Right cardiac atrium (tissue), 5 donors: ENCODE measurements at regions not wholly inside any gene's neighbourhood (a gene's known extent, or its start where the extent isn't known, plus 50 kb on each side); places are given as distances from the start of the nearest gene placed in this dataset.

Experiments used
- ATAC-seq, 2 donors: fragments of 200-7000 bp; cut with Tn5 transposase; one replicate each; pipeline versions ENCODE4 v1.8.0 to v1.9.1; 2020; ENCODE audit warnings: moderate library complexity in 2 of 2, mild to moderate bottlenecking in 1 of 2
- DNase-seq, 3 donors: peaks; one replicate each; pipeline ENCODE4 v3.0.0-alpha.2; 2020
- H3K27ac ChIP-seq: one replicate; pipeline ENCODE4 v1.5.1; 2013; ENCODE audit warnings: mild to moderate bottlenecking, low read length, control low read depth, moderate library complexity
- H3K27me3 ChIP-seq: one replicate; pipeline ENCODE4 v1.6.1; 2013; ENCODE audit not compliant: control insufficient read depth, insufficient read depth
- H3K4me1 ChIP-seq: one replicate; pipeline ENCODE4 v1.6.1; 2013; ENCODE audit warnings: low read length; ENCODE audit not compliant: control insufficient read depth, insufficient read depth
- H3K4me3 ChIP-seq: one replicate; pipeline ENCODE4 v1.5.1; 2013; ENCODE audit warnings: low read length, control low read depth
- H3K9me3 ChIP-seq: one replicate; pipeline ENCODE4 v1.6.1; 2013; ENCODE audit warnings: low read length; ENCODE audit not compliant: control insufficient read depth
- WGBS: extraction: QIAGEN DNeasy Blood & Tissue Kit; methylation state at CpG from one replicate; pipeline ENCODE4 v1.1.7; 2013; 5-methylcytosine and 5-hydroxymethylcytosine counted together
- intact Hi-C, 4 donors: fragments of 100-400 bp; cut with DNase I; formaldehyde crosslinking; loops; one replicate each; pipeline versions ENCODE4 v1.11.0 to v1.14.0; 2022 to 2023
- donor health status: healthy with polysubstance abuse.
- donor health status: DM: no; HTN: yes; CAD: no.
- donor health status: DM: no; HTN: no; CAD: no.
- donor health status: DM: no; HTN: yes; CAD: no; lungs with severe emphysema.
- donor health status: DM: yes; HTN: yes; CAD: no.

GRCh38 chr6:47992809-47993208, 118.2 kb downstream of the PTCHD4 start:
- ATAC-seq (peak; percentile 65 to 83), DNase-seq (no peak)
- H3K27me3 ChIP-seq, result no peaks in the 10 kb centered on the region
- WGBS, result 57% methylated on average over 3 of the region's 3 CpGs
- no peak overlapping the region for H3K4me3 ChIP-seq
- intact Hi-C loops, result no loop called here
- no peaks in the 10 kb centered on the region for H3K9me3 ChIP-seq
- H3K4me1 ChIP-seq, result no peaks in the 10 kb centered on the region
- no peak overlapping the region for H3K27ac ChIP-seq

GRCh38 chr6:47983491-47983890, 127.5 kb downstream of the PTCHD4 start:
- no peak overlapping the region for H3K4me3 ChIP-seq
- 92% methylated on average over 2 of the region's 2 CpGs for WGBS
- DNase-seq (no peak), ATAC-seq (no peak)
- no peaks in the 10 kb centered on the region for H3K27me3 ChIP-seq
- no peaks in the 10 kb centered on the region for H3K4me1 ChIP-seq
- H3K27ac ChIP-seq, result no peak overlapping the region
- intact Hi-C loops, result no loop called here
- H3K9me3 ChIP-seq, result no peaks in the 10 kb centered on the region

- ATAC-seq, result no peak
- no peak overlapping the region for H3K27ac ChIP-seq
- no peaks in the 10 kb centered on the region for H3K4me1 ChIP-seq
- no peak for DNase-seq
- intact Hi-C loops, result no loop called here
- no peak overlapping the region for H3K4me3 ChIP-seq
- H3K27me3 ChIP-seq, result no peaks in the 10 kb centered on the region
- no peaks in the 10 kb centered on the region for H3K9me3 ChIP-seq
Measured at GRCh38 chr6:47977314-47977713, 133.7 kb downstream of the PTCHD4 start.

- no peaks in the 10 kb centered on the region for H3K9me3 ChIP-seq
- no peak overlapping the region for H3K4me3 ChIP-seq
- DNase-seq (no peak), ATAC-seq (no peak)
- H3K27me3 ChIP-seq, result no peaks in the 10 kb centered on the region
- 50% methylated on average over 2 of the region's 2 CpGs for WGBS
- H3K27ac ChIP-seq, result no peak overlapping the region
- no peaks in the 10 kb centered on the region for H3K4me1 ChIP-seq
- intact Hi-C loops, result no loop called here
Measured at GRCh38 chr6:47974106-47974505, 136.9 kb downstream of the PTCHD4 start.

- intact Hi-C loops, result no loop called here
Measured at GRCh38 chr6:47970826-47971225, 140.2 kb downstream of the PTCHD4 start.

GRCh38 chr6:47967843-47968242, 143.2 kb downstream of the PTCHD4 start:
- Histone ChIP-seq H3K9me3 (no peaks in the 10 kb centered on the region), H3K27me3 (no peaks in the 10 kb centered on the region), H3K27ac (no peak overlapping the region), H3K4me3 (no peak overlapping the region), H3K4me1 (no peaks in the 10 kb centered on the region)
- DNase-seq, result no peak
- intact Hi-C loops, result no loop called here
- ATAC-seq, result no peak
- 87% methylated on average over 2 of the region's 2 CpGs for WGBS

More at GRCh38 chr6:47970826-47971225, 140.2 kb downstream of the PTCHD4 start:
- no peak for DNase-seq
- H3K27ac ChIP-seq, result no peak overlapping the region
- H3K4me3 ChIP-seq, result no peak overlapping the region
- ATAC-seq, result no peak
- H3K27me3 ChIP-seq, result no peaks in the 10 kb centered on the region
- WGBS, result 93% methylated on average over 3 of the region's 3 CpGs
- no peaks in the 10 kb centered on the region for H3K4me1 ChIP-seq
- no peaks in the 10 kb centered on the region for H3K9me3 ChIP-seq

GRCh38 chr6:47964969-47965368, 146.0 kb downstream of the PTCHD4 start:
- intact Hi-C loops, result no loop called here
- no peak for ATAC-seq
- Histone ChIP-seq H3K27me3 (no peaks in the 10 kb centered on the region), H3K27ac (no peak overlapping the region), H3K4me1 (no peaks in the 10 kb centered on the region), H3K4me3 (no peak overlapping the region), H3K9me3 (no peaks in the 10 kb centered on the region)
- no peak for DNase-seq
- 84% methylated on average over 3 of the region's 3 CpGs for WGBS

GRCh38 chr6:47952640-47953039, 158.4 kb downstream of the PTCHD4 start:
- no peak for ATAC-seq
- WGBS, result 89% methylated on average over 2 of the region's 2 CpGs
- H3K9me3 ChIP-seq, result no peaks in the 10 kb centered on the region
- no peaks in the 10 kb centered on the region for H3K27me3 ChIP-seq
- H3K4me3 ChIP-seq, result no peak overlapping the region
- no peak for DNase-seq
- intact Hi-C loops, result no loop called here
- no peaks in the 10 kb centered on the region for H3K4me1 ChIP-seq
- no peak overlapping the region for H3K27ac ChIP-seq

GRCh38 chr6:47944846-47945245, 163.0 kb downstream of the OPN5 start:
- H3K4me3 ChIP-seq, result no peak overlapping the region
- H3K9me3 ChIP-seq, result no peaks in the 10 kb centered on the region
- intact Hi-C loops, result no loop called here
- WGBS, result 82% methylated on average over 4 of the region's 4 CpGs
- H3K4me1 ChIP-seq, result no peaks in the 10 kb centered on the region
- H3K27ac ChIP-seq, result no peak overlapping the region
- no peaks in the 10 kb centered on the region for H3K27me3 ChIP-seq
- DNase-seq (no peak), ATAC-seq (no peak)

GRCh38 chr6:47938405-47938804, 156.6 kb downstream of the OPN5 start:
- DNase-seq (no peak), ATAC-seq (no peak)
- 91% methylated on average over 2 of the region's 2 CpGs for WGBS
- Histone ChIP-seq H3K4me1 (peaks cover 2% of the 10 kb centered on the region), H3K9me3 (no peaks in the 10 kb centered on the region), H3K27me3 (no peaks in the 10 kb centered on the region), H3K4me3 (no peak overlapping the region), H3K27ac (no peak overlapping the region)
- intact Hi-C loops, result no loop called here

- Histone ChIP-seq H3K27ac (no peak overlapping the region), H3K4me3 (no peak overlapping the region), H3K27me3 (no peaks in the 10 kb centered on the region), H3K4me1 (peaks cover 5% of the 10 kb centered on the region), H3K9me3 (no peaks in the 10 kb centered on the region)
- ATAC-seq (no peak), DNase-seq (no peak)
- WGBS, result 52% methylated on average over 2 of the region's 2 CpGs
- intact Hi-C loops, result no loop called here
Measured at GRCh38 chr6:47936820-47937219, 155.0 kb downstream of the OPN5 start.

- Histone ChIP-seq H3K27me3 (no peaks in the 10 kb centered on the region), H3K4me3 (no peak overlapping the region), H3K27ac (no peak overlapping the region), H3K9me3 (no peaks in the 10 kb centered on the region), H3K4me1 (peaks cover 5% of the 10 kb centered on the region)
- ATAC-seq, result no peak
- peak in 2 of 3 donors; percentile 42 to 47 for DNase-seq
- intact Hi-C loops, result no loop called here
- 49% methylated on average over 6 of the region's 6 CpGs for WGBS
Measured at GRCh38 chr6:47934023-47934422, 152.2 kb downstream of the OPN5 start.
